GM19468 (cell line): ENCODE measurements at regions not wholly inside any gene's neighbourhood (a gene's known extent, or its start where the extent isn't known, plus 50 kb on each side); places are given as distances from the start of the nearest gene placed in this dataset.
A peak's percentile ranks its signal among the peaks of the same experiment; 100 is the strongest.
"Not testable (repeated sequence)": the region's sequence is repeated elsewhere in the genome, so short reads cannot be mapped to it uniquely, and the experiment has no call there.

ENCODE experiments used
- ATAC-seq: cut with Tn5 transposase; IDR thresholded peaks from one replicate; pipeline ENCODE4 v1.9.1; 2021; ENCODE audit warnings: mild to moderate bottlenecking, moderate library complexity, moderate number of reproducible peaks; ENCODE audit not compliant: unreplicated experiment; ENCODE audit errors: extremely low read depth

- ATAC-seq, result no peak
Observed at GRCh38 chr6:74466572-74466971, 739.3 kb downstream of the COL12A1 start.

- ATAC-seq, result no peak
Observed at GRCh38 chr6:74459260-74459659, 746.6 kb downstream of the COL12A1 start.

- ATAC-seq, result no peak
Observed at GRCh38 chr6:74458536-74458935, 747.3 kb downstream of the COL12A1 start.

- ATAC-seq, result no peak
Observed at GRCh38 chr6:74455786-74456185, 750.1 kb downstream of the COL12A1 start.

- no peak for ATAC-seq
Observed at GRCh38 chr6:74451953-74452352, 753.9 kb downstream of the COL12A1 start.

GRCh38 chr6:74448850-74449249 lies 752.8 kb downstream of the CD109 start:
- ATAC-seq, result no peak

- ATAC-seq, result peak; percentile 93
Observed at GRCh38 chr6:74447013-74447412, 751.0 kb downstream of the CD109 start.

GRCh38 chr6:74439123-74439811 lies 743.3 kb downstream of the CD109 start:
- no peak for ATAC-seq

GRCh38 chr6:74438395-74438794 lies 742.4 kb downstream of the CD109 start:
- ATAC-seq, result not testable (repeated sequence)

GRCh38 chr6:74434171-74434570 lies 738.2 kb downstream of the CD109 start:
- no peak for ATAC-seq

GRCh38 chr6:74431873-74432580 lies 736.0 kb downstream of the CD109 start:
- no peak for ATAC-seq

GRCh38 chr6:74420221-74420620 lies 724.2 kb downstream of the CD109 start:
- no peak for ATAC-seq

- ATAC-seq, result no peak
Observed at GRCh38 chr6:74415056-74415455, 719.1 kb downstream of the CD109 start.

GRCh38 chr6:74410630-74411029 lies 714.6 kb downstream of the CD109 start:
- no peak for ATAC-seq

GRCh38 chr6:74409447-74409846 lies 713.4 kb downstream of the CD109 start:
- no peak for ATAC-seq

GRCh38 chr6:74408844-74409243 lies 712.8 kb downstream of the CD109 start:
- no peak for ATAC-seq

- ATAC-seq, result no peak
Observed at GRCh38 chr6:74404366-74404765, 708.4 kb downstream of the CD109 start.

- no peak for ATAC-seq
Observed at GRCh38 chr6:74402781-74403180, 706.8 kb downstream of the CD109 start.

GRCh38 chr6:74378437-74378836 lies 682.4 kb downstream of the CD109 start:
- not testable (repeated sequence) for ATAC-seq

- no peak for ATAC-seq
Observed at GRCh38 chr6:74369556-74369993, 673.6 kb downstream of the CD109 start.

GRCh38 chr6:74368746-74369145 lies 672.7 kb downstream of the CD109 start:
- no peak for ATAC-seq

- ATAC-seq, result no peak
Observed at GRCh38 chr6:74366634-74367033, 670.6 kb downstream of the CD109 start.
